ENCODE measurements at regions not wholly inside any gene's neighbourhood (a gene's known extent, or its start where the extent isn't known, plus 50 kb on each side); places are given as distances from the start of the nearest gene placed in this dataset.

DNA sequence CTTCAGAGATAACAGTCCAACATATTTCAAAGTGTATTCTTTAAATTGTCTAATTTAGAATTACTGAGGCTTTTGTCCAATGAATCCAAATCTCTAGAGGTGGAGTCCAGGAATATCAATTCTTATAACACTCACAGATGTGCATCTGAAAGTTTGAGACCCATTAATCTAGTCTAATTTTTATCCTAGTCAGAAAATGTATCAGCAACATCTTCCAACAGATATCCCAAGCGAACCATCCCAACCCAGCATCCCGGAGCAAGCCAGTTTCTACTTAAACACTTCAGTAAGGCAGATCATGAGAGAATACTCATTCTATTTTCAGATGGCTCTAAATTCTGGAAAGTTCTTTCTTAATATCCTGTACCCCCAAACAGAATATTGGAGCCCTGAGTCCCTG lies 113.5 kb downstream of the BBS10 start:
- DNase-seq (ENCODE audit: missing footprints) (no peak), ATAC-seq (no peak)
- intact Hi-C loops (cut with DNase I): no loop called here

DNA sequence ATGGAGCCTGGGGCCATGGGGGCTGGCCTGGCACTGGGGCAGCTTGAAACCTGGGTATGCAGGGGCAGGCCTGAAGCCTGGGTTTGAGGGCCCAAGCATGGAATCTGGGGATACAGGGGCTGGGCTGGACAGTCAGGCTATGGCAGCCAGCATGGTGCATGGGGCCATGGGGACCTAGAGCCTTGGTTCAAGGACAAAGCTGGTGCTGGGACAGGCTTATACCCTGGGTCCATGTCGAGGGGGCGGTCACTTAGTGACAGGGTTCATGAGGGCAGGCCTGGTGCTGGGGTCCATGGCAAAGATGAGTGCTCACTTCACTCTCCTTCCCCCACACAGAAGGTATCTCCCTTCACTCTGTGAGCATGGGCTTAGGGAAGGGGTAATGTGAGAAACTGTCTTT lies 116.2 kb downstream of the BBS10 start:
- DNase-seq (ENCODE audit: missing footprints): no peak
- intact Hi-C loops (cut with DNase I): no loop called here
- ATAC-seq: no peak

DNA sequence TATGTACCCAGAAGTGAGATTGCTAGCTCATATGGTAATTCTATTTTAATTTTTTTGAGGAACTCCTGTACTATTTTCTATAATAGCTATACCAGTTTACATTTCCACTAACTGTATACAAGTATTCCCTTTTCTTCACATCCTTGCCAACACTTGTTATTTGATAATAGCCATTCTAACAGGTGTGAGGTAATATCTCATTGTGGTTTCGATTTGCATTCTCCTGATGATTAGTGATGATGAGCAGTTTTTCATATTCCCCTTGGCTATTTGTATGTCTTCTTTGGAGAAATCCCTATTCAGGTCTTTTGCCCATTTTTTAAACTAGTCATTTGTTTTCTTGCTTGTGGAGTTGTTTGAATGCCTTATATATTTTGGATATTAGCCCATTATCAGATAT lies 121.3 kb downstream of the BBS10 start:
- intact Hi-C loops (cut with DNase I): no loop called here
- DNase-seq (ENCODE audit: missing footprints) (no peak), ATAC-seq (no peak)

DNA sequence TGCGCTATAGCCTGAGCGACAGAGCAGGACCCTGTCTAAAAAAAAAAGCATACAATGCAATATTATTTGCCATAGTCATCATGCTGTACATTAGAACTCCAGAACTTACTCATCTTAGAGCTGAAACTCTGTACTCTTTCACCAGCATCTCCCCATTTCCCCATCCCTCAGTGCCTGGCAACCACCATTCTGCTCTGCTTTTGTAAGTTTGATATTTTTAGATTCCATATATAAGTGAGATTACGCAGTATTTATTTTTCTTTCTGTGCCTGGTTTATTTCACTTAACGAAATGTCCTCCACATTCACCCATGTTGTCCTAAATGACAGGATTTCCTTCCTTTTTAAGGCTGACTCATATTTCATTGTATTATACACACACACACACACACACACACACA lies 121.8 kb downstream of the BBS10 start:
- no peak for DNase-seq (ENCODE audit: missing footprints)
- intact Hi-C loops (cut with DNase I): no loop called here

DNA sequence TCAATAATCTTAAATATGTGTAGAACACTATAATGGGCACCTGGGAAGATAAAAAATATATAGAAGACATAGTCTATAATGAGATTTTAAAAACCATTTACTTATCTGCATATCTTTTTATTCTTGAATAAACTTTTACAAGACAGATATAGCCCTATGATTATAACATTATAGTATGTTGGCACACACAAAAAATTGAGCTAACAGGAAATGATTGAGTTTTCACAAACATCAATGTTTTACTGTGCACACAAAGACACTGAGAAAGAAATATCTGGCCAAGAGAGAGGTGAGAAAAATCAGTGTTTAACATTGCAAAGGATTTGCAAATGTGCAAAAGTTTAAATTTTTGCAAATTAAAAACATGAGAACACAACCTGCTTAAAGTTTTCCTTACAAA lies 124.3 kb downstream of the BBS10 start:
- intact Hi-C loops (cut with DNase I): no loop called here
- ATAC-seq (no peak), DNase-seq (ENCODE audit: missing footprints) (no peak)

More for the DNA sequence above, 121.8 kb downstream of the BBS10 start:
- ATAC-seq: no peak

DNA sequence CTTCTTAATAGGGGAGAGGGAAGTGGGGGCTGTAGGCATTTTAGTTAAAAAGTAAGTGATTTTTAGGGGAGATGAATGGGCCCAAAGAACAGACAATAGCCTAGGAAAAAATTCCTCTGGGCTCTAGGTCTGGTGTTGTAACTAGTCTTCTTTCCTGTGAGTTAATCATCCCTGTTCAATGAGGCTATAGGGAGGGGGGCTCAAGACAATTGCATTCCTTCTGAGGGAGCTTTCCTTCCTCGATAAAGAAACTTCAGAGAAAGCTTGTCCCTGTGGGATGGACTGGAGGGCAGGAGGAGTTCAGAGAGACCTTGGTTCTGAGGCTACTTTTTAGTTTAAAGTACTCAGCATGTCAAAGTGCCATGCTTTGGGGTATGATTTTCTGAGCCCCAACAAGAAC lies 127.2 kb downstream of the BBS10 start:
- ATAC-seq (no peak), DNase-seq (ENCODE audit: missing footprints) (no peak)
- intact Hi-C loops (cut with DNase I): no loop called here

DNA sequence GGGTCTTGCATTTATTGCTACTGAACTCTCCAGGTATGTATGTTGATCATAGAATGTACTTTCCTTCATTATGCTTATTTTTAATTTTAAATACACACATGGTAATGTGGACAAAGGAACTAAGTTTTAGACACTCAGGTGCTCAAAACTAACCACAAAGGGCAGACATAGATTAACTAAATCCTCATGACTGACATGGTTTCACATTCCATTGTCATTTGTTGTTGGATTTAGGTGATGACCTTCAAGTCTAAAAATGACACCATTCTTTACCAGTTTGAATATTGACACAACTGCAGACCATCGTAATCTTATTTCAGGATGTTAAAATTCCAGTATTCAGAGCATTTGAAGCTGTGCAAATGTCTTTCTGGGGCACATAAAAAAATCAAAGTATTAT lies 128.4 kb downstream of the BBS10 start:
- DNase-seq (ENCODE audit: missing footprints): no peak
- intact Hi-C loops (cut with DNase I): no loop called here
- ATAC-seq: no peak

DNA sequence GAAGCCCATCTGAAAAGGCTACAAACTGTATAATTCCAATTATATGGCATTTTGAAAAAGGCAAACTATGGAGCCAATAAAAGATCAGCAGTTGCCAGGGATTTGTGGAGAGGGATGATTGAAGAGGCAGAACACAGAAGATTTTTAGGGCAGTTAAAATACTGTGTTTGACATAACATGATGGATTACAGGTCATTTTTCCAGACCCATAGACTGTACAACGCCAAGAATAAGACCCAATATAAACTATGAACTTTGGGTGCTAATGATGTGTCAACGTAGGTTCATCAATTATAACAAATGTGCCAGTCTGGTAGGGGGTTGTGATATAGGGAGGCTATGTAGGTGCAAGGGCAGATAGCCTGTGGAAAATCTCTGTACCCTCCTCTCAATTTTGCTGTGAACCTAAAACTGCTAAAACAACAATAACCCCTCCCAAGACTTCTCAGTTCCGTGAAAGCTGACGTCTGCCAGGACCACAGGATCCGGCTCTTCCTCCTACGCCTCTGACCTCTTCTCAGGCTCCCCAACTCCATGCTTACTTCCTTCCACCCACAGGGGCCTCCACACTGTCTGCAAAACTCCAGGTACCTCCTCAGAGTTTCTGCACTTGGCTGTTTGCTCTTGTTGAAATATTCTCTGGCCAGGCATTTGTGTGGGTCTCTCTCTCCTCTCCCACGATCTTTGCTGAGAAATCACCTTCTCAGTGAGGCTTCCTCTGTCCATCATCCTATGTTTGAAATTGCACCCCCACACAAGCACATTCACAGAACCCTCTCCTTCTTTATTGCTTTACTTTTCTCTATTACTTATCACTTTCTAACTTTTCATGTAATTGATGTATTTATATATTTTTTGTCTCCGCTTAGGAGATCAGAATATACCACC lies 131.4 kb downstream of the BBS10 start:
- ATAC-seq: no peak

DNA sequence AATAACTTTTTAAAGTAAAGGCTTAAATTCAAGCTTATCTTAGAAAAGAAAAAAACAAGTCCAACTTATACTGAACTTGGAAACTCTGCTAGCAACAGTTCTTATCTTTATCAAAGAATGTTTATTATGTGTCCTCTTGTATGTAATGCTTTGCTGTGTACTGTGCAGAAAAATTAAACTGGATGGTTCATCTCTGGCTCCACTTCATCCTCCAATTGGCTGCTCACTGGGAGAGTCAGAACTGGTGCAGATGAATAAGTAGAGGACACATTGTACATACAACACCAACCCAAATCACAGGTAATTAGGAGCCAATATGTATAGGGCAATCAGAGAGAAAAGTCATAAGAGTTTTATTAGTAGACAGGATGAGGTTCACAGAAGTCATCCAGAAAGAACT lies 123.6 kb upstream of the NAP1L1 start:
- ATAC-seq (no peak), DNase-seq (ENCODE audit: missing footprints) (no peak)
- intact Hi-C loops (cut with DNase I): no loop called here

More for the DNA sequence above, 131.4 kb downstream of the BBS10 start:
- DNase-seq (ENCODE audit: missing footprints): no peak
- intact Hi-C loops (cut with DNase I): no loop called here

DNA sequence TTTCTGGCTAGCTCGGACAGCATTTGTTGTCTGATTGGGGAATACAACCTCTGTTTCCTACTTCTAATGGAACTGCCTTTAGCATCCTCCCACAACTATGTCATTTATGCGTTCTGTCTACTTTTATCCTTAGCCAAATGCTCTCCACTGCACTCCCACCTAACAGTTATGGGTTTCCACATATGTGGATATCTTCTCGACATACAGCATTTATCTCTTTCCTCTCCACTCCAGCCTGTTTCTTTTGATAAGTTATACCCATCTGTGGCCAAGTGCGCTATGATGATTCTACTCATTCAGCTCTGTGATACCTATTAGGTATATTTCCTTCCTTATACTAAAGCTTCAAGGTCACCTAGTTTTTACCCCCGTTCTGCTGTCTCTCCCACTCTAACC lies 122.2 kb upstream of the NAP1L1 start:
- no peak for DNase-seq (ENCODE audit: missing footprints)
- no peak for ATAC-seq
- intact Hi-C loops (cut with DNase I): no loop called here

DNA sequence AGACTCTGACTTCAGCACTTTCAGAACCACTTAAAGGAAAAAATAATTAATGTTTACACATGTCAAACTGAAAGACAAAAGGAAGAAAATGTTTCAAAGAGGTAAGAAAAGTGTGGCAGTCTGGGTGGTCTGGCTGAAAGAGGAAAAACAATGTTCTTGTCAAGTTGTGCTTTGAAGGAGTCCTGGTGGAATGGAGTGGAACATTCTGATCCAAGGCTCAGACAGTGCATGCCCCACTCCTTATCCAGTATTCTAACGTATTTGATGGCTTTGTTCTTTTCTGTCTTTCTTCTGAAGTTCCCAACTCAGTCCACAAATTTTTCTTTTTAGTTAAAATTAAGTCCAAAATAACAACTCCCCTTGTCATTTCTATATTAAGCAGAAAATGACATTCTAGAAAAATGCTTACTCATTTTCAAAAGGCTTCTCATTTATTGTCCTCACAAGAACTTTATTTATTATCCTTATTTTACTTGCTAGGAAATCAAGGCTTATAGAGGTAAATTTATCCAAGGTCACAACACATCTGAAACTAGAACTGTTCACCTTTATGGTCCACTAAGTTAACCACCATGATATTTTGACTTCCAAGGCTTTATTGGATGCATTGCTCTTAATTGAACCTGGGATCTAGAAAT lies 121.7 kb upstream of the NAP1L1 start:
- DNase-seq (ENCODE audit: missing footprints): no peak
- intact Hi-C loops (cut with DNase I): no loop called here
- no peak for ATAC-seq

DNA sequence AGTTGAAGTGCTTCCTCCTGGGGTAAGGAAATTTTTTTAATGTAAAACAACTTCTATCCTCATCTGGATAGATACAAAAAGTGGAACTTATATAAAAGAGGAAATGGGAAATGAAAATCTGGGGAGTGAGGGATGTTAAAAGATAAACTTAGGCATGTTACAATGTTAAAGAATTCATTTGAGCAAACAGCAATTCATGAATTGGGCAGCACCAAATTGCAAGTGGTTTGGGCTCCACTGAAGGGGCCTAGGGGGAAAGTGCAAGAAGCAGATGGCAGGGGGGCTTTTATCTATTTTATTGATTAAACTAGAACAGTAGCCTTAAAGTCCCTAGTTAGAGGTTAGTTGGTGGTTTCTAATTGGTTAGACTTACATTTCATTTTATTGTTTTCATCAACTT lies 118.1 kb upstream of the NAP1L1 start:
- DNase-seq (ENCODE audit: missing footprints) (no peak), ATAC-seq (no peak)
- intact Hi-C loops (cut with DNase I): no loop called here

DNA sequence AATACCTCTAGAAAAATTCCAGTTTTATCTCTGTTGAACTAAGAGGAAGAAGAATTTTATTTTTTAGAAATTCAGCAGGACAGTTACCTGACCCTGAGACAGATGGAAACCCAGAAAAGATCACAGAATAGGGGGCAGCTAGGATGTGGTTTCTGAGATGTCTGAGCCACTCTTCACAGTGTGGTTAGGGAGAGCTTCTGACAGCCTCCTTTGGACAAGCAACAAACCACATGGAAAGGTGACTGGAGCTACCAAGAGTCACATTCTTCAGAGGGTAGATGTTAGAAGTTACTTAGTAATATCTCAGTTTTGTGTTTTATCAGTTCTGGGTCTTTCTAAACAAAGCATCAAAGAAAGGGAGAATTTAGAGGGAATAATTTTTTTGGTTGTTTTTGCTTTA lies 117.3 kb upstream of the NAP1L1 start:
- ATAC-seq (no peak), DNase-seq (ENCODE audit: missing footprints) (no peak)
- intact Hi-C loops (cut with DNase I): no loop called here

DNA sequence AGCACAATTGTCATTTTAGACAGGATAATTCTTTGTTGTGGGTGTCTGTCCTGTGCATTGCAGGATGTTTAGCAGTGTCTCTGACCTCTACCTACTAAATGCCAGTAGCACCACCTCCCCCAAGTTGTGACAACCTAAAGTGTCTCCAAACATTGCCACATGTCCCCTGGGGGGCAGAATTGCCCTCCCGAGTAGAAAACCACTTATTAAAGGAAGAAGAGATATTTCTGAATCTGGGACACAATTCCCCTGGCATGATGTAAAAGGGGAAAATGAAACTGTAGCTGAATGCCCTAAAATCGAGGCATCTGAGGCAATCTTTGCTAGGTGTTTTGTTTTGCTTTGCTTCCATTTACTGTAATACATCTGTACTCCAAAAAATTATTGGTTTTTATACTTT lies 116.8 kb upstream of the NAP1L1 start:
- ATAC-seq (no peak), DNase-seq (ENCODE audit: missing footprints) (no peak)
- intact Hi-C loops (cut with DNase I): no loop called here

DNA sequence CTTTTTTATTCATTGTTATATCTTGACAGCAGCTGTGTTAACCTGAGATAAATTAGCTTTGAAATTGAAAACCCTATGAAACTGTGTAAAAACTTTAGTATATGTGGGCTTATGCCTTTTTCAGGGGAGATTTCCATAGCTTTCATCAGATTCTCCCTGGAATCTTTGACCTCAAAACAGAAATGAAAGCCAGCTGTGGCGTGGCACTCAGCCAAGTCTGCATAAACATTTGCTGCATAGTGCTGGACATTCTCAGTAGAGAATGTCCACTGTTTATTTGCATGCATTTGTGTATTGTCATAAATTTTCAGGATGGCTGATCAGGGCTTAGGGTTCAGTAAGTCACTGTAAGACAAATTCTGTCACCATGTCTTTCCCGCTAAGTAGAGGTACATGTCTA lies 115.3 kb upstream of the NAP1L1 start:
- ATAC-seq: no peak
- intact Hi-C loops (cut with DNase I): no loop called here
- DNase-seq (ENCODE audit: missing footprints): no peak

DNA sequence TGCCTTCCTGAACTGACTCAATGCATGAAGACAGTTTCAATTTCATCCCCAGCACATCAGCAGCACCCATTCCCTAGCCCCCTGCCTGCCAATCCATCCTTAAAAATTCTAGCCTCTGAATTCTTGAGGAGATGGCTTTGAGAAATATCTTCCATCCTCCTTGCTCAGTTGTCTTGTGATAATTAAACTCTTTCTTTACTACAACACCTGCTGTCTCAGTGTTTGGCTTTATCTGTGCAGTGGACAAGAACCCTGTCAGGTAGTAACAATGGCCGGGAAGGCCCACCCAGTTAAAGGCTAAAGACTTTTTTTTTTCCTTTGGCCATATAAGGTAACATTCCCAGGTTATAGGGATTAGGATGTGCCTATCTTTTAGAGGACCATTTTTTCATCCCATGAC lies 114.4 kb upstream of the NAP1L1 start:
- DNase-seq (ENCODE audit: missing footprints) (no peak), ATAC-seq (no peak)
- intact Hi-C loops (cut with DNase I): no loop called here

DNA sequence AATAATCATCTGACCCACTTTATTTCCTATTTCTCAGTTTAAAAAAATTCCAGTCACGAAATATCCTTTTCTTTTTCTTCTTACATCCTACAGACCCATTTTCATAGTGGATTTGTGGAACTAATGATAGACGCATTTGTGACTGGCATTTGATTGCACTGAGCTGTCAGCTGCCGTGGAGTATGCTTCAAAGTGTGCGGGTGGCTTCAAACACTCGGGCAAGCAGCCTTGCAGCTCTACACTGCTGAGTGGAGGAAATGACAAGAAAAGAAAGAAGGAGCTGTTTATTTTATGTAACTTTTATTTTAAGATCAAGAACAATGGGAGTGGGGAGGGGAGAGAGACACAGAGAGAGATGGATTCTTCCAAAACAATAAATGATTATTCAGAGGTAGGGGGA lies 112.8 kb upstream of the NAP1L1 start:
- intact Hi-C loops (cut with DNase I): no loop called here
- DNase-seq (ENCODE audit: missing footprints) (no peak), ATAC-seq (no peak)

DNA sequence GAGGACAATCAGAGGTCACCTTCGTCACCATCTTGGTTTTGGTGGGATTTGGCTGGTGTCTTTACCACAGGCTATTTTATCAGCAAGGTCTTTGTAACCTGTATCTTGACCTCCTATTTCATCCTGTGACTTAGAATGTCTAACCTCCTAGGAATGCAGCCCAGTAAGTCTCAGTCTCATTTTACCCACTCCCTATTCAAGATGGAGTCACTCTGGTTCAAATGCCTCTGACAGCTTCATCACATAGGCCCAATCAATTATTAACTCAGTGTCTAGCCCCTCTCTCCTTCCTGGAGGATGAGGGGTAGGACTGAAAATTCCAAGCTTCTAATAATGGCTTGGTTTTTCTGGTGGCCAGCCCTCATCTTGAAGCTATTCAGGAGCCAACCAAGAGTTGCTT lies 111.4 kb upstream of the NAP1L1 start:
- intact Hi-C loops (cut with DNase I): no loop called here
- DNase-seq (ENCODE audit: missing footprints) (no peak), ATAC-seq (no peak)

DNA sequence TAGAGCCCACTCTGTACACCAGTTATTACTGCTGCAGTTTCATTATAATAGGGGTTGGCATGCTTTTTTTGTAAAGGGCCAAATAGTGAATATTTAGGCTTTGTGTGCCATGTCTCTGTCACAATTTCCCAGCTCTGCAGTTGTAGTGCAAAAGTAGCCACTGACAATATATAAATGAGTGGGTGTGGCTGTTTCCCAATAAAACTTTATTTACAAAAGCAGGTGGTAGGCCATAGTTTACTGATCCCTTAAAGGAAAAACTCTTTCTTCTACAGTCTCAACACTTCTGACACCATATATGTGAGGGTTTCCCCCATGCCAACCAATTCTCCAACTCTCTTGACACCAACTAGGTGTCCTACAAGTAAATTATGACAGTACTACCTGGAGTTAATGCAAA lies 110.2 kb upstream of the NAP1L1 start:
- ATAC-seq: no peak
- intact Hi-C loops (cut with DNase I): no loop called here

DNA sequence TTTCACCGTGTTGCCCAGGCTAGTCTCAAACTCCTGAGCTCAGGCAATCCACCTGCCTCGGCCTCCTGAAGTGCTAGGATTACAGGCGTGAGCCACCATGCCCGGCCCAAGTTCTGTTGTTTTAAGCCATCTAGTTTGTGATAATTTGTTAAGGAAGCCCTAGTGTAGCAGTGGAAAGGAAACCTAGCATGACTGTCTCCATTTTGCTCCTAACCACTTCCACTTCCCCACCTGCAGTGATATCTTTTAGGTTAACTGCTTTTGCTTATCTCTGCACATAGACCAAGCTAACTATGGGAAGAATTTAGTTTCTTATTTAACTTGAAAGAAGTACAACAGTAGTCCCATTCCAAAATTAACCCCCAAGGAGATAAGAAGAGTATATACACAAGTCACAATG lies 109.5 kb upstream of the NAP1L1 start:
- ATAC-seq: no peak
- intact Hi-C loops (cut with DNase I): no loop called here

More for the DNA sequence above, 110.2 kb upstream of the NAP1L1 start:
- no peak for DNase-seq (ENCODE audit: missing footprints)

DNA sequence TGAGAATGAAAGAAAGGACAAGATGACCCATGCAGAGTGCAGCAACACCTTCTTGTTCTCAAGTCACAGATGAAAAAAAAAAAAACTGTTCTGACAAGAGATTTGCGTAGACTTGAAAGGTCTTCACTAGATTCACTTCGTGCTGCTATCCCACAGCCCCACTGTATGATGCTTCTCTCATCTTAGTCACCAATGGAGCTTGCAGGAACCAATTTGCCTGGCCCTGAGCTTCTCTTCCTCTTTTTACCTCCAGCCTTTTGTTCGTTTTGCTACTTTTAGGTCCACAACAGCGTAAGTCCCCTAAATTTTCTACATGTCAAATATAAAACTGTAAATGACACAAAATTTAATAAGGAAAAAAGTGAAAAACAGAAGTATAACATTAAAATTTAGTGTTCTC lies 107.9 kb upstream of the NAP1L1 start:
- no peak for DNase-seq (ENCODE audit: missing footprints)
- ATAC-seq: no peak
- intact Hi-C loops (cut with DNase I): no loop called here

More for the DNA sequence above, 109.5 kb upstream of the NAP1L1 start:
- DNase-seq (ENCODE audit: missing footprints): no peak
